Choroid plexus epithelial cell (primary cell): ENCODE measurements at regions not wholly inside any gene's neighbourhood (a gene's known extent, or its start where the extent isn't known, plus 50 kb on each side); places are given as distances from the start of the nearest gene placed in this dataset.

Source experiments
- DNase-seq: peaks from one replicate; pipeline ENCODE4 v3.0.0-alpha.2; 2010; ENCODE audit warnings: low read depth
- H3K4me3 ChIP-seq: 2 replicates; pipeline ENCODE4 v1.5.1; 2011; ENCODE audit warnings: low read depth, mild to moderate bottlenecking, control low read depth, low read length, moderate library complexity
- CTCF ChIP-seq: conservative IDR thresholded peaks from 2 replicates; pipeline ENCODE4 v1.5.1; 2011; ENCODE audit warnings: low read depth, mild to moderate bottlenecking, control low read depth, inconsistent platforms, low read length, moderate library complexity

DNA sequence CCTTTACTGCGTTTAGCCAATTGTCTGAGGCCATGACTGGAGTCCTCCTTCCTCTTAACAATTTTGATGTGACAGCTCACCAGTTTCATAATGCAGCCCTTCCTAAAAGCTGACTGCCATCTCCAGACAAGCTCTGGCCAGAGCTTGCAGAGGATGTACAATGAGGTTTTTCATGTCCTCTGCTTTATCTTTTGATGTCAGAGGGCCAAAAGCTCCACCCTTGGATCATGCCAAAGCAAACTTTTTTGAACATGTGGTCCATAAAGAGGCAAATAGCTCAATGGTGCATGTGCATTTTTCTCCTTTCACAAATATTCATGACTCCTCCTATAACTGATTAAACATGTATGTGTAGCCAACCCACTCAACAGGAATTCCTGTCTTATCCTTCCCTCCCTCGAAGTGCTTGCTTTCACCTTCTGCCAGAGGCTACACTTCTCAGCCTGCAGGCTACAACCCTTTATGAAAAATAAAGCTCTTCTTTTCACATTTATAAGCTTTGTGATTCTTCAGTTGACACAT is 266.2 kb downstream of the FBXO15 start:
- TF ChIP-seq CTCF, result no peak
- DNase-seq, result peak; percentile 38
- H3K4me3 ChIP-seq, result no peak overlapping the region

GRCh38 chr18:73880387-73880786 is 267.2 kb downstream of the FBXO15 start:
- DNase-seq, result peak; percentile 41
- TF ChIP-seq CTCF, result no peak
- H3K4me3 ChIP-seq, result no peak overlapping the region

GRCh38 chr18:73879766-73880165 is 267.9 kb downstream of the FBXO15 start:
- DNase-seq, result peak; percentile 77
- no peak for TF ChIP-seq CTCF
- no peak overlapping the region for H3K4me3 ChIP-seq

- no peak for TF ChIP-seq CTCF
- H3K4me3 ChIP-seq, result no peak overlapping the region
- no peak for DNase-seq
Measured at GRCh38 chr18:73879328-73879727, 268.3 kb downstream of the FBXO15 start.

DNA sequence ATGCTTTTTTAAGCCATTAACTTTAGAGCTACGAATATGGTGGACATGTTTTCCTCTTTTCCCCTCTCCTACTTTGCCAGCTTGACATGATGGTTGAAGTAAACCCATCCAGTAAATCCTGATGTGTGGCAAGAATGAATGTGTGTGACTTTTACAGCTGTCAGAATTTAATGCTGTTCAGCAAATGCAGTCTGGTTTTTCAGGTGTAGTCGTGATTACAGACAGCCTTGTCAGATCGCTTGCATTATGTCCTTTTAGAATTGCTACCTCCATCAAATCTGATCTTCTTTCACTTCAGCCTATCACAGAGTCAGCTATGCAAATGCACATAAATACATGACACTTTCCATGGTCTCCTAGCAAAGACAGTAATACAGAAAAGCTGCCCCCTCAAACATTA is 278.5 kb downstream of the FBXO15 start:
- TF ChIP-seq CTCF, result no peak
- no peak for DNase-seq
- H3K4me3 ChIP-seq, result no peak overlapping the region

DNA sequence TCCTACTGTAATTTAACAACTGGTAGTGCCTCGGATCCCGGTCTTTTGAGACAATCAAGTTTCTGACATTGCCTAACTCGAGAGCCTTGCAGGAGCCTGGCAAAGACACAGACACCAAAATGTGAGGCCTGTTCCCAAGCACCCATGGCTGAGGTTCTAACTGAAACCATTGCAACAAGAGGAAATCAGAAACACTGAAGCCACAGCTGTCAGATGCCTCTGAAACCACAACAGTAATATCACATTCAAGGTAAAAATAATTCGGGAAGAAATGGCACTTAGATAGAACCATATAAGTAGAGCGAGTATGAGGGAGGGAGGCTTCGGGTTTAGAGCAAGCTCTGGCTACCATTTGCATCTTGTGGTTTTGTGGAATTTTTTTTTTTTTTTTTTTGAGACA is 285.9 kb downstream of the FBXO15 start:
- H3K4me3 ChIP-seq, result no peak overlapping the region
- no peak for TF ChIP-seq CTCF
- no peak for DNase-seq

DNA sequence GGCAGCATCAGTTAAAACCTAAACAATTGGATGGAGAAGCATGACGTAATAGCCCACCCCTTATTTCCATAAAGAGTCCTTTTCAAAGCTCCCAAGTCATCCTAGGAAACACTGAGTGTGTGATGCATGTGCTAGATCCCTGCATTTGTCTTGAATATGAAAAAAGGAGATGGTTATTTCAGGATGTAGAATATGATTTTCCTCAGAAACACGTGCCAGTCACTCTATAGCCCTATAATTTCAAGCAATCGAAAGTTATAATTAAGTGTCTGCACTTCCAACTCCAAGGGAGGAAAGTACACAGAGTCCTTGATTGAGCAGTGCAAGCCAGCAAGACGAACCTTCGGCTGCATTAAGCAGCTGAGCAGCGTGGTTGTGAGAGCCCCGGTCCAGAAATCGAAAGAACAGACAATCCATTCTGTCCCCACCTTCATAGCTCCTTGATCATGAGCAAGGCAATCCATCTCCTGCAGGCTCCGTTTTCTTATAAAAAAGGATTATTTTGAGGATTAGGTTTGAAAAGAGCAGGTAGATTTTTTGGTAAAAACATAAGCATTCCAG is 287.7 kb downstream of the FBXO15 start:
- no peak for DNase-seq
- TF ChIP-seq CTCF, result no peak
- no peak overlapping the region for H3K4me3 ChIP-seq
